Middle frontal gyrus (tissue), 1 donor: ENCODE measurements at regions not wholly inside any gene's neighbourhood (a gene's known extent, or its start where the extent isn't known, plus 50 kb on each side); places are given as distances from the start of the nearest gene placed in this dataset.

Experiments used
- DNase-seq: peaks from one replicate; pipeline ENCODE4 v3.0.0-alpha.2; 2015; ENCODE audit warnings: low spot score; ENCODE audit errors: extremely low spot score

- DNase-seq: no peak
These were observed 315.0 kb upstream of the SPRY2 start for GRCh38 chr13:80655778-80656511.

- DNase-seq: no peak
These were observed 313.8 kb upstream of the SPRY2 start for GRCh38 chr13:80654638-80655249.

- no peak for DNase-seq
These were observed 308.3 kb upstream of the SPRY2 start for GRCh38 chr13:80649274-80649673.

- DNase-seq: no peak
These were observed 301.7 kb upstream of the SPRY2 start for GRCh38 chr13:80642641-80643040.

GRCh38 chr13:80633251-80633650 is 292.3 kb upstream of the SPRY2 start:
- no peak for DNase-seq

- no peak for DNase-seq
These were observed 289.8 kb upstream of the SPRY2 start for GRCh38 chr13:80630685-80631121.

- peak; percentile 38 for DNase-seq
These were observed 277.9 kb upstream of the SPRY2 start for GRCh38 chr13:80618781-80619180.

GRCh38 chr13:80612804-80613203 is 271.9 kb upstream of the SPRY2 start:
- no peak for DNase-seq

- DNase-seq: no peak
These were observed 270.4 kb upstream of the SPRY2 start for GRCh38 chr13:80611310-80611709.

- DNase-seq: no peak
These were observed 264.8 kb upstream of the SPRY2 start for GRCh38 chr13:80605716-80606115.

- no peak for DNase-seq
These were observed 264.1 kb upstream of the SPRY2 start for GRCh38 chr13:80605011-80605410.

GRCh38 chr13:80604098-80604497 is 263.2 kb upstream of the SPRY2 start:
- DNase-seq: no peak

- no peak for DNase-seq
These were observed 262.4 kb upstream of the SPRY2 start for GRCh38 chr13:80603351-80603750.

GRCh38 chr13:80599765-80600164 is 258.8 kb upstream of the SPRY2 start:
- no peak for DNase-seq

GRCh38 chr13:80598189-80598588 is 257.3 kb upstream of the SPRY2 start:
- no peak for DNase-seq

GRCh38 chr13:80591976-80592740 is 251.2 kb upstream of the SPRY2 start:
- DNase-seq: no peak

GRCh38 chr13:80590551-80590950 is 249.6 kb upstream of the SPRY2 start:
- no peak for DNase-seq

- DNase-seq: no peak
These were observed 245.4 kb upstream of the SPRY2 start for GRCh38 chr13:80586356-80586755.

- DNase-seq: no peak
These were observed 244.6 kb upstream of the SPRY2 start for GRCh38 chr13:80585531-80585930.

- no peak for DNase-seq
These were observed 243.9 kb upstream of the SPRY2 start for GRCh38 chr13:80584785-80585184.

- DNase-seq: no peak
These were observed 243.4 kb upstream of the SPRY2 start for GRCh38 chr13:80584306-80584705.

GRCh38 chr13:80577926-80578670 is 237.2 kb upstream of the SPRY2 start:
- no peak for DNase-seq
